ENCODE measurements at regions not wholly inside any gene's neighbourhood (a gene's known extent, or its start where the extent isn't known, plus 50 kb on each side); places are given as distances from the start of the nearest gene placed in this dataset.

DNA sequence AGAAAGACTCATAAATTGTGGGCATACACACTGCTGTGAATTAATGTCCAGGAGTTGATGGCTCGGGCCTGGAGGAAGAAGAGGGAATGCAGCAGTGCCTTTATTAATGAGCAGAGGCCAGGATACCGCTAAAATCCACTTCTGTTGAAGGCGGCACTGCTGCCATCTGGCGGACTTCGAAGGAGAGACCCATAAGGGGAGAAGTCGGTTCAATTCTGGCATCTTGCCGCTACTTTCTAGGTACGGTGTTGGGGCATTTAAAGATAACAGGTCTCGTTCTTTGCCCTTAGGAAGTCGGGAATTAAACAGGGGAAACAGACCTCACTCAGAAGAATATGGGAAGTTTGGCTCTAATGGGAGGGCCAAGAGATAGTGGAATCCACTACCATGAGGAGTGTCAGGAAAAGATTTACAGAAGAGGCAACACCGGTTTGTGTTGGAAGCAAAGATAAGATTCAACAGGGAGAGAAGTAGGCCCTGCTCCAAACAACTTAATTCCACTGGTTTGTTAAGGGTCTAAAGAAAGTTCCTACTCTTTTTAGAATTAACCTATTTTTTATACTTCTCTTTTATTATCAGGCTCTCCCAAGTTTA is 133.6 kb upstream of the GIMD1 start:
- TF ChIP-seq, protein P1, sequence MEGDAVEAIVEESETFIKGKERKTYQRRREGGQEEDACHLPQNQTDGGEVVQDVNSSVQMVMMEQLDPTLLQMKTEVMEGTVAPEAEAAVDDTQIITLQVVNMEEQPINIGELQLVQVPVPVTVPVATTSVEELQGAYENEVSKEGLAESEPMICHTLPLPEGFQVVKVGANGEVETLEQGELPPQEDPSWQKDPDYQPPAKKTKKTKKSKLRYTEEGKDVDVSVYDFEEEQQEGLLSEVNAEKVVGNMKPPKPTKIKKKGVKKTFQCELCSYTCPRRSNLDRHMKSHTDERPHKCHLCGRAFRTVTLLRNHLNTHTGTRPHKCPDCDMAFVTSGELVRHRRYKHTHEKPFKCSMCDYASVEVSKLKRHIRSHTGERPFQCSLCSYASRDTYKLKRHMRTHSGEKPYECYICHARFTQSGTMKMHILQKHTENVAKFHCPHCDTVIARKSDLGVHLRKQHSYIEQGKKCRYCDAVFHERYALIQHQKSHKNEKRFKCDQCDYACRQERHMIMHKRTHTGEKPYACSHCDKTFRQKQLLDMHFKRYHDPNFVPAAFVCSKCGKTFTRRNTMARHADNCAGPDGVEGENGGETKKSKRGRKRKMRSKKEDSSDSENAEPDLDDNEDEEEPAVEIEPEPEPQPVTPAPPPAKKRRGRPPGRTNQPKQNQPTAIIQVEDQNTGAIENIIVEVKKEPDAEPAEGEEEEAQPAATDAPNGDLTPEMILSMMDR (conservative IDR thresholded peaks at IDR 0.05) = peak; percentile 81
- TF ChIP-seq ZFX (IDR thresholded peaks at IDR 0.05) = no peak
